ENCODE measurements at regions not wholly inside any gene's neighbourhood (a gene's known extent, or its start where the extent isn't known, plus 50 kb on each side); places are given as distances from the start of the nearest gene placed in this dataset.

- no peaks in the 10 kb centered on the region for H3K36me3 ChIP-seq (ENCODE audit: control insufficient read depth, insufficient read depth, low read length)
- no peaks in the 10 kb centered on the region for H3K9me1 ChIP-seq (ENCODE audit: insufficient read depth, low read length)
- in situ Hi-C loops (cut with MboI; ENCODE audit: low sequenced_read_pairs) (no loop called here), dilution Hi-C loops (cut with HindIII; ENCODE audit: low sequenced_read_pairs, unreplicated experiment) (no loop called here), intact Hi-C loops (cut with micrococcal nuclease) (no loop called here)
- H2BK20ac ChIP-seq (ENCODE audit: low read depth, low read length) = no peak overlapping the region
- H4K91ac ChIP-seq (ENCODE audit: insufficient read depth, low read depth, low read length) = no peak overlapping the region
- ChIA-PET POLR2A (ENCODE audit: unreplicated experiment) (no interaction called here), CTCF (no interaction called here)
- no peak overlapping the region for H2BK15ac ChIP-seq (ENCODE audit: low read depth, low read length)
- no peak overlapping the region for H2BK120ac ChIP-seq (ENCODE audit: low read depth, low read length)
- H3K23ac ChIP-seq (ENCODE audit: low read depth, low read length) = no peak overlapping the region
- H2BK5ac ChIP-seq (ENCODE audit: low read depth, low read length, poor library complexity, severe bottlenecking) = no peak overlapping the region
- H3K9ac ChIP-seq (ENCODE audit: low read depth, low read length) = no peak overlapping the region
- no peaks in the 10 kb centered on the region for H3K79me1 ChIP-seq (ENCODE audit: low read depth in 1 of 2, low read length in 2 of 2)
- no CpG with 5 or more reads among the region's 6 CpGs for WGBS, 2 experiments (ENCODE audit: extremely low coverage in 2 of 2, insufficient read length in 1 of 2)
- no peak overlapping the region for H3K18ac ChIP-seq (ENCODE audit: low read depth, low read length)
- no peak overlapping the region for H2AFZ ChIP-seq (replicated peaks; ENCODE audit: low read length, poor library complexity)
- peaks cover 5% of the 10 kb centered on the region; the same call in 1 of the 2 replicates for H3K9me3 ChIP-seq (ENCODE audit: control insufficient read depth, insufficient read depth, low read length)
- H2AK9ac ChIP-seq (replicated peaks; ENCODE audit: low read depth, low read length, poor library complexity) = no peak overlapping the region
- no peak overlapping the region for H4K8ac ChIP-seq (ENCODE audit: low read depth in 2 of 2, low read length in 2 of 2)
- peaks cover 2% of the 10 kb centered on the region; the same call in 1 of the 2 replicates for H3K27me3 ChIP-seq (ENCODE audit: control insufficient read depth, insufficient read depth, low read length)
- DNase-seq (peak; percentile 27), ATAC-seq (ENCODE audit: low read depth) (no peak)
- H3K14ac ChIP-seq (replicated peaks; ENCODE audit: low read depth, low read length) = no peak overlapping the region
- H4K20me1 ChIP-seq (ENCODE audit: insufficient read depth, low read length) = no peaks in the 10 kb centered on the region
- H2AK5ac ChIP-seq (ENCODE audit: low read depth, low read length) = no peak overlapping the region
- H3K56ac ChIP-seq (ENCODE audit: extremely low read depth, insufficient read depth, low read length) = no peak overlapping the region
- H3K4me1 ChIP-seq (ENCODE audit: control insufficient read depth, insufficient read depth, low read length) = 0 out of 2 replicates have a peak, but pooled peaks cover 1% of the 10 kb centered on the region
- H4K5ac ChIP-seq (ENCODE audit: low read depth, low read length) = no peak overlapping the region
- no peak overlapping the region for H3K4me3 ChIP-seq (ENCODE audit: insufficient read depth, low read depth, low read length)
- no peak overlapping the region for H3K4me2 ChIP-seq (ENCODE audit: low read depth, low read length)
- no peak overlapping the region for H3K4ac ChIP-seq (ENCODE audit: low read depth, low read length)
- BruUV-seq (replicated peaks) = no TSS peak
- H3K27ac ChIP-seq (ENCODE audit: insufficient read depth, low read length) = no peak overlapping the region
- no peak for TF ChIP-seq RCOR1 (IDR thresholded peaks at IDR 0.05; ENCODE audit: insufficient replicate concordance, low read length)
- no peak for TF ChIP-seq BHLHE40 (IDR thresholded peaks at IDR 0.05; ENCODE audit: low read depth, low read length)
- TF ChIP-seq FOS (IDR thresholded peaks at IDR 0.05; ENCODE audit: low read depth, low read length) = no peak
Measured at GRCh38 chr12:30110958-30111586, 327.3 kb upstream of the TMTC1 start.
